Gastrocnemius medialis (tissue), 4 donors: ENCODE measurements at regions not wholly inside any gene's neighbourhood (a gene's known extent, or its start where the extent isn't known, plus 50 kb on each side); places are given as distances from the start of the nearest gene placed in this dataset.

Source experiments
- CTCF ChIP-seq, 5 experiments: fragments of 450-650 bp in 3 of 5; fragments of 200-600 bp in 2 of 5; sonication (generic) in 2 of 5; IDR thresholded peaks in 4 of 5; conservative IDR thresholded peaks in 1 of 5; 1 replicate in 4 of 5; 2 replicates in 1 of 5; pipeline ENCODE4 v1.5.1; 2016 to 2019; ENCODE audit warnings: antibody characterized with exemption in 5 of 5, mild to moderate bottlenecking in 3 of 5, moderate library complexity in 3 of 5
- POLR2A ChIP-seq, 2 donors: fragments of 450-650 bp; IDR thresholded peaks; one replicate each; pipeline ENCODE4 v1.6.1; 2017; ENCODE audit warnings: antibody characterized with exemption in 2 of 2, mild to moderate bottlenecking in 2 of 2, moderate library complexity in 2 of 2

- TF ChIP-seq POLR2A (IDR thresholded peaks at IDR 0.05) (no peak), CTCF (IDR thresholded peaks at IDR 0.05 in 4 of 5, conservative IDR thresholded peaks at IDR 0.05 in 1 of 5) (no peak)
Measured at GRCh38 chr3:14338898-14339458, 63.4 kb upstream of the SLC6A6 start.
